ENCODE measurements at regions not wholly inside any gene's neighbourhood (a gene's known extent, or its start where the extent isn't known, plus 50 kb on each side); places are given as distances from the start of the nearest gene placed in this dataset.

DNA sequence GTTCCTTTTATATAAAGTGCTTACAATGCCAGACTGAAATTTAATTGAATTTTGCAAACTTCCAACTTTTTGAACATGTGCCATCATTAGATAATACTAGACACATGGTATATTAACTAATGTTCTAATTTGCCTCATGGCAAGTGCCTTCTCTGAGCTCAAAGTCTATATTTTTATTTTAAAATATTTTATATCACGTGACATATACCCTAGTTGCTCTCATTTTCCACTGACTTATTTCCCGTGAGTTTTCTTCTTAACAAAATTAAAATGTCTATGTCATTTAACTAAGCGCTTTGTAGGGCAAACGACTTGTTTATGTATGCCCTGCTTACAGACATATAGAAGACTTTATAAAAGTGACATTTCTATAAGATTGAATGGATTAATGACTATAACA is 509.6 kb upstream of the SYT4 start:
- TF ChIP-seq, protein P1, sequence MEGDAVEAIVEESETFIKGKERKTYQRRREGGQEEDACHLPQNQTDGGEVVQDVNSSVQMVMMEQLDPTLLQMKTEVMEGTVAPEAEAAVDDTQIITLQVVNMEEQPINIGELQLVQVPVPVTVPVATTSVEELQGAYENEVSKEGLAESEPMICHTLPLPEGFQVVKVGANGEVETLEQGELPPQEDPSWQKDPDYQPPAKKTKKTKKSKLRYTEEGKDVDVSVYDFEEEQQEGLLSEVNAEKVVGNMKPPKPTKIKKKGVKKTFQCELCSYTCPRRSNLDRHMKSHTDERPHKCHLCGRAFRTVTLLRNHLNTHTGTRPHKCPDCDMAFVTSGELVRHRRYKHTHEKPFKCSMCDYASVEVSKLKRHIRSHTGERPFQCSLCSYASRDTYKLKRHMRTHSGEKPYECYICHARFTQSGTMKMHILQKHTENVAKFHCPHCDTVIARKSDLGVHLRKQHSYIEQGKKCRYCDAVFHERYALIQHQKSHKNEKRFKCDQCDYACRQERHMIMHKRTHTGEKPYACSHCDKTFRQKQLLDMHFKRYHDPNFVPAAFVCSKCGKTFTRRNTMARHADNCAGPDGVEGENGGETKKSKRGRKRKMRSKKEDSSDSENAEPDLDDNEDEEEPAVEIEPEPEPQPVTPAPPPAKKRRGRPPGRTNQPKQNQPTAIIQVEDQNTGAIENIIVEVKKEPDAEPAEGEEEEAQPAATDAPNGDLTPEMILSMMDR (IDR thresholded peaks at IDR 0.05; ENCODE audit: insufficient read depth, low read length, poor library complexity, severe bottlenecking): no peak
- TF ChIP-seq EZH2phosphoT487 (conservative IDR thresholded peaks at IDR 0.05; ENCODE audit: low read length): no peak

All from SU-DHL-6 (cell line).